HG03558 (cell line): ENCODE measurements at regions not wholly inside any gene's neighbourhood (a gene's known extent, or its start where the extent isn't known, plus 50 kb on each side); places are given as distances from the start of the nearest gene placed in this dataset.
A peak's percentile ranks its signal among the peaks of the same experiment; 100 is the strongest.
"Not testable (repeated sequence)": the region's sequence is repeated elsewhere in the genome, so short reads cannot be mapped to it uniquely, and the experiment has no call there.

Experiments
- ATAC-seq: cut with Tn5 transposase; IDR thresholded peaks from one replicate; pipeline ENCODE4 v1.9.1; 2021; ENCODE audit warnings: moderate number of reproducible peaks; ENCODE audit not compliant: unreplicated experiment; ENCODE audit errors: extremely low read depth

- ATAC-seq, result no peak
Observed at GRCh38 chr5:53733853-53734252, 173.4 kb downstream of the NDUFS4 start.

GRCh38 chr5:53738105-53738504 is 177.7 kb downstream of the NDUFS4 start:
- no peak for ATAC-seq

GRCh38 chr5:53739111-53739510 is 178.7 kb downstream of the NDUFS4 start:
- ATAC-seq, result no peak

GRCh38 chr5:53749621-53750020 is 189.2 kb downstream of the NDUFS4 start:
- no peak for ATAC-seq

- ATAC-seq, result not testable (repeated sequence)
Observed at GRCh38 chr5:53752282-53752681, 191.8 kb downstream of the NDUFS4 start.

GRCh38 chr5:53766673-53767072 is 206.2 kb downstream of the NDUFS4 start:
- no peak for ATAC-seq

GRCh38 chr5:53777864-53778618 is 217.6 kb downstream of the NDUFS4 start:
- no peak for ATAC-seq

- ATAC-seq, result peak; percentile 45
Observed at GRCh38 chr5:53779541-53779981, 219.1 kb downstream of the NDUFS4 start.

GRCh38 chr5:53782620-53783019 is 222.2 kb downstream of the NDUFS4 start:
- ATAC-seq, result no peak

- no peak for ATAC-seq
Observed at GRCh38 chr5:53783624-53784228, 223.3 kb downstream of the NDUFS4 start.

- no peak for ATAC-seq
Observed at GRCh38 chr5:53784596-53784995, 224.2 kb downstream of the NDUFS4 start.

GRCh38 chr5:53785924-53786323 is 225.5 kb downstream of the NDUFS4 start:
- no peak for ATAC-seq

GRCh38 chr5:53790026-53790425 is 229.6 kb downstream of the NDUFS4 start:
- no peak for ATAC-seq

GRCh38 chr5:53792338-53792737 is 231.9 kb downstream of the NDUFS4 start:
- no peak for ATAC-seq

GRCh38 chr5:53799644-53800043 is 239.2 kb downstream of the NDUFS4 start:
- ATAC-seq, result not testable (repeated sequence)

- ATAC-seq, result not testable (repeated sequence)
Observed at GRCh38 chr5:53808392-53808791, 248.0 kb downstream of the NDUFS4 start.

- no peak for ATAC-seq
Observed at GRCh38 chr5:53814819-53815218, 254.4 kb downstream of the NDUFS4 start.

GRCh38 chr5:53815471-53815870 is 255.0 kb downstream of the NDUFS4 start:
- no peak for ATAC-seq

GRCh38 chr5:53817183-53817582 is 256.7 kb downstream of the NDUFS4 start:
- no peak for ATAC-seq

- no peak for ATAC-seq
Observed at GRCh38 chr5:53819482-53819881, 259.0 kb downstream of the NDUFS4 start.

- peak; percentile 35 for ATAC-seq
Observed at GRCh38 chr5:53820119-53820801, 259.8 kb downstream of the NDUFS4 start.
